HG02973 (cell line): ENCODE measurements at regions not wholly inside any gene's neighbourhood (a gene's known extent, or its start where the extent isn't known, plus 50 kb on each side); places are given as distances from the start of the nearest gene placed in this dataset.
"Not testable (repeated sequence)": the region's sequence is repeated elsewhere in the genome, so short reads cannot be mapped to it uniquely, and the experiment has no call there.

ENCODE experiments used
- ATAC-seq: cut with Tn5 transposase; IDR thresholded peaks from one replicate; pipeline ENCODE4 v1.9.1; 2021; ENCODE audit warnings: moderate library complexity; ENCODE audit not compliant: unreplicated experiment

GRCh38 chrX:63186137-63186536, 165.0 kb downstream of the SPIN4 start:
- ATAC-seq = no peak

GRCh38 chrX:63179852-63180251, 171.3 kb downstream of the SPIN4 start:
- not testable (repeated sequence) for ATAC-seq

- not testable (repeated sequence) for ATAC-seq
Observed at GRCh38 chrX:63176578-63176977, 174.6 kb downstream of the SPIN4 start.

GRCh38 chrX:63173841-63174718, 177.1 kb downstream of the SPIN4 start:
- ATAC-seq = not testable (repeated sequence)

- ATAC-seq = not testable (repeated sequence)
Observed at GRCh38 chrX:63169416-63169815, 181.7 kb downstream of the SPIN4 start.

- ATAC-seq = not testable (repeated sequence)
Observed at GRCh38 chrX:63168949-63169348, 182.2 kb downstream of the SPIN4 start.

GRCh38 chrX:63167002-63167401, 184.1 kb downstream of the SPIN4 start:
- ATAC-seq = not testable (repeated sequence)

- not testable (repeated sequence) for ATAC-seq
Observed at GRCh38 chrX:63160994-63161393, 190.1 kb downstream of the SPIN4 start.

- not testable (repeated sequence) for ATAC-seq
Observed at GRCh38 chrX:63160340-63160739, 190.8 kb downstream of the SPIN4 start.

- not testable (repeated sequence) for ATAC-seq
Observed at GRCh38 chrX:63145526-63145925, 205.6 kb downstream of the SPIN4 start.

- ATAC-seq = not testable (repeated sequence)
Observed at GRCh38 chrX:63142588-63142987, 208.5 kb downstream of the SPIN4 start.

GRCh38 chrX:63135859-63136258, 215.3 kb downstream of the SPIN4 start:
- ATAC-seq = not testable (repeated sequence)

GRCh38 chrX:63128509-63128908, 222.6 kb downstream of the SPIN4 start:
- no peak for ATAC-seq

- no peak for ATAC-seq
Observed at GRCh38 chrX:63115196-63115595, 235.9 kb downstream of the SPIN4 start.

- ATAC-seq = no peak
Observed at GRCh38 chrX:63101879-63102620, 249.1 kb downstream of the SPIN4 start.

- ATAC-seq = no peak
Observed at GRCh38 chrX:63058204-63058603, 292.9 kb downstream of the SPIN4 start.

GRCh38 chrX:63050225-63050624, 300.9 kb downstream of the SPIN4 start:
- no peak for ATAC-seq

GRCh38 chrX:63032811-63033210, 318.3 kb downstream of the SPIN4 start:
- ATAC-seq = no peak

GRCh38 chrX:63013549-63013948, 337.6 kb downstream of the SPIN4 start:
- no peak for ATAC-seq

- ATAC-seq = no peak
Observed at GRCh38 chrX:63012574-63012973, 338.6 kb downstream of the SPIN4 start.

GRCh38 chrX:63000196-63000595, 350.9 kb downstream of the SPIN4 start:
- ATAC-seq = not testable (repeated sequence)
